Colonic mucosa (tissue), 4 donors: ENCODE measurements at regions not wholly inside any gene's neighbourhood (a gene's known extent, or its start where the extent isn't known, plus 50 kb on each side); places are given as distances from the start of the nearest gene placed in this dataset.

Experiments
- DNase-seq: peaks from one replicate; pipeline ENCODE4 v3.0.0-alpha.2; 2020
- H3K27ac ChIP-seq: fragments of 200-600 bp; one replicate; pipeline ENCODE4 v1.8.0; 2021
- H3K27me3 ChIP-seq: fragments of 200-600 bp; one replicate; pipeline ENCODE4 v1.8.0; 2021
- H3K36me3 ChIP-seq: fragments of 200-600 bp; one replicate; pipeline ENCODE4 v1.8.0; 2021
- H3K4me1 ChIP-seq: fragments of 200-600 bp; one replicate; pipeline ENCODE4 v1.8.0; 2021; ENCODE audit warnings: mild to moderate bottlenecking
- H3K4me3 ChIP-seq: fragments of 200-600 bp; one replicate; pipeline ENCODE4 v1.8.0; 2021
- H3K9ac ChIP-seq, 2 donors: one replicate each; pipeline ENCODE4 v1.7.0; 2013; ENCODE audit warnings: control low read depth in 2 of 2, low read depth in 2 of 2, low read length in 2 of 2
- H3K9me3 ChIP-seq: fragments of 200-600 bp; one replicate; pipeline ENCODE4 v1.8.0; 2021
- intact Hi-C: fragments of 100-400 bp; cut with DNase I; formaldehyde crosslinking; loops from one replicate; pipeline ENCODE4 v1.14.1; 2022
- TF ChIP-seq, protein P1 (sequence below): fragments of 200-600 bp; IDR thresholded peaks from one replicate; pipeline ENCODE4 v1.8.0; 2022; ENCODE audit warnings: antibody characterized with exemption, mild to moderate bottlenecking
- donor health status: healthy.
- donor health status: DM: no; HTN: no; CAD: no.
- donor health status: DM: no; HTN: no; CAD: no.

DNA sequence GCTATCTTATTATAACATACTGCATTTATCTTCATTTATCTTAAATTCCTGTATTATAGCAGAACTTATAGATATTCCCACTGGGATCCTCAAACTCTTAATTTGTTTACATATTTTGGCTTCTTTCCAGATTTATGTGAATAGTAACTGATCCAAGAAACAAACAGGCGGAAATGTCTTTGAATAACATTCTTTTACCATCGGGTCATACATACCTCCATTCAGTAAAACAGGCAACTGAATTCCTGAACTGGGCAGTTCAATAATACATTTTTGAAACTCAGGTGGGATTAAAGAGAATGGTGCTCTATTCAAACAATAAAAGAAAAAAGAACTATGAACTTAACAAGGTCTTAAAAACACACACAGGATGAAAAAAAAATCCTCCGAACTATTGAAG, 337.4 kb downstream of the CRPPA start:
- H3K9ac ChIP-seq: no peak overlapping the region
- DNase-seq: no peak
- H3K27me3 ChIP-seq: no peaks in the 10 kb centered on the region
- H3K9me3 ChIP-seq: no peaks in the 10 kb centered on the region
- no peak overlapping the region for H3K27ac ChIP-seq
- intact Hi-C loops: loop anchor here (10.0 kb wide), 1 partner anchor 341 kb away; the partner anchor contains the start of gene CRPPA
- H3K4me3 ChIP-seq: no peak overlapping the region
- H3K36me3 ChIP-seq: no peaks in the 10 kb centered on the region
- H3K4me1 ChIP-seq: no peaks in the 10 kb centered on the region
- TF ChIP-seq, protein P1, sequence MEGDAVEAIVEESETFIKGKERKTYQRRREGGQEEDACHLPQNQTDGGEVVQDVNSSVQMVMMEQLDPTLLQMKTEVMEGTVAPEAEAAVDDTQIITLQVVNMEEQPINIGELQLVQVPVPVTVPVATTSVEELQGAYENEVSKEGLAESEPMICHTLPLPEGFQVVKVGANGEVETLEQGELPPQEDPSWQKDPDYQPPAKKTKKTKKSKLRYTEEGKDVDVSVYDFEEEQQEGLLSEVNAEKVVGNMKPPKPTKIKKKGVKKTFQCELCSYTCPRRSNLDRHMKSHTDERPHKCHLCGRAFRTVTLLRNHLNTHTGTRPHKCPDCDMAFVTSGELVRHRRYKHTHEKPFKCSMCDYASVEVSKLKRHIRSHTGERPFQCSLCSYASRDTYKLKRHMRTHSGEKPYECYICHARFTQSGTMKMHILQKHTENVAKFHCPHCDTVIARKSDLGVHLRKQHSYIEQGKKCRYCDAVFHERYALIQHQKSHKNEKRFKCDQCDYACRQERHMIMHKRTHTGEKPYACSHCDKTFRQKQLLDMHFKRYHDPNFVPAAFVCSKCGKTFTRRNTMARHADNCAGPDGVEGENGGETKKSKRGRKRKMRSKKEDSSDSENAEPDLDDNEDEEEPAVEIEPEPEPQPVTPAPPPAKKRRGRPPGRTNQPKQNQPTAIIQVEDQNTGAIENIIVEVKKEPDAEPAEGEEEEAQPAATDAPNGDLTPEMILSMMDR: no peak

DNA sequence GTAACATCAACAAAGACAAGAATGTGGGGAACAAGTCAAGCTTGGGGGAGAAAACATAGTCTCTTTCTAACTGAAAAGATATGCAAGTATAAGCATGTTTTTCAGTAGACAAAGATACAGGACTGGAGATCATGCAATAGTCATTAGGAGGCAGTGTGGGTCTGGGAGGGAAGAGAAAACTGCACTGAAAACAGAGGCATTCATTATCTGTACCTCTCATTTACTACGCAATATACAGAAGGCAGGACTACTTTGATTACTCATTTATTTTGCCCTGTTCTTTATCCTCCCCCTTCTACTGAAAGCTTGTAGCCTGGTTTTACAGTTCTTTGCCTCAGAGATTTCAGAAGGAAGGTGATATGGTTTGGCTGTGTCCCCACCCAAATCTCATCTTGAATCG, 341.2 kb downstream of the CRPPA start:
- intact Hi-C loops: loop anchor here (10.0 kb wide), 1 partner anchor 345 kb away; the partner anchor contains the start of gene CRPPA
- H3K9ac ChIP-seq: no peak overlapping the region
- no peaks in the 10 kb centered on the region for H3K27me3 ChIP-seq
- no peaks in the 10 kb centered on the region for H3K4me1 ChIP-seq
- H3K36me3 ChIP-seq: no peaks in the 10 kb centered on the region
- H3K9me3 ChIP-seq: no peaks in the 10 kb centered on the region
- H3K4me3 ChIP-seq: no peak overlapping the region
- no peak overlapping the region for H3K27ac ChIP-seq
- TF ChIP-seq, protein P1: no peak
- no peak for DNase-seq

DNA sequence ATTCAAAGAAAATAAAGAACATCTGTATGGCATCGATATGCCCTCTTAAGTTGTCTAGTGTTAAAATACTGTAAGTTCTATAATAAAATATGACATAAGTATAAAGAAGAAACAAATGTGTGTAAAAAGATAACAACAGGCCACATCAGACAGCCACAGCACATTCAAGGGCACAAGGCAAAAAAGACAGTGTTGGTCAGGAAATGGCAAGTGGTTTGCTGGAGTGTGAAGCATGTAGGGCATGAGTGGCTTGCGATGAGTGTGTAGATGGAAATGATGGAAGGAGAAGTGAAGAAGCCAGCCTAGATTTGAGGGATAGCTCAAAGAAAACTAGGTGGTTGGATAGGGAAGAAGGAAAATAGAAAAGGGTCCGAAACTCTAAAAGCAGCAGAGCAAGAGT, 341.6 kb downstream of the CRPPA start:
- Histone ChIP-seq H3K4me3 (no peak overlapping the region), H3K36me3 (no peaks in the 10 kb centered on the region), H3K9ac (no peak overlapping the region), H3K9me3 (no peaks in the 10 kb centered on the region), H3K27me3 (no peaks in the 10 kb centered on the region), H3K4me1 (no peaks in the 10 kb centered on the region), H3K27ac (no peak overlapping the region)
- no peak for DNase-seq
- TF ChIP-seq, protein P1: no peak
- intact Hi-C loops: loop anchor here (5.0 to 10.0 kb wide), 2 partner anchors 345 to 488 kb away; partner anchors contain the start of gene CRPPA

DNA sequence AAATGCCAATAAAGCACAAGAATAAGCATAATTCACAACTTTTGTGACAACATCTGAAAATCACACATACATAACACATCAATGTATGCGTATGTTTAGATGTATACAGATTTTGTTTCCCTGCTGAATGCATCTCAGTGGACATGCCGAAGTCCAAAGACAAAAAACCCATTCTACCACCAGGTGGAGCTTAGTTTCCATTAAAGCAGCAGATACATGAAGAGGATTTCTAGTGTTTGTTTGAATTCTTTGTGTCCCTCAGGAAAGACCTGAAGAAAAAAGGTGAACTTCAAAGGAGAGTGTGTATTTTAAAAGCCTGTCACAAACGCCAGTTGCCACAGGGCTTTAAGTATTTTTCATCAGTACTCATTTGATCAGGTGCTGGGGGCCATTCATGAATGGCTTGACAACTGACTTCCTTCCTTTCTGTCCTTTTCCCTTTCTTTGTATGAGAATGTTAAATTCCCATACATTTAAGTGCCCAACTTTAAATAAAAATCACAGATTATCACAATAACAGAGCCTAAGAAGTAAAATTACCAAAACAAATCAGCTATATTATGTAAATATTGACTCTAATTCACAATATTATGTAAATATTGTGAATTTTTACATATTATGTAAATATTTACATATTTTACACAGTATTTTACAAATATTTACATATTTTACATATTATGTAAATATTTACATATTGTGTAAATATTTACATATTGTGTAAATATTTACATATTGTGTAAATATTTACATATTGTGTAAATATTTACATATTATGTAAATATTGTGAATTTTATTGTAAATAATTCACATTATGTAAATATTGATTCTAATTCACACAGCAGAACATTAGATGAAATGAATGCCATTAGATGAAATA, 343.0 kb downstream of the CRPPA start:
- Histone ChIP-seq H3K36me3 (no peaks in the 10 kb centered on the region), H3K27me3 (no peaks in the 10 kb centered on the region), H3K9ac (no peak overlapping the region), H3K4me1 (no peaks in the 10 kb centered on the region), H3K4me3 (no peak overlapping the region), H3K9me3 (no peaks in the 10 kb centered on the region), H3K27ac (no peak overlapping the region)
- TF ChIP-seq, protein P1: peak; percentile 38
- intact Hi-C loops: loop anchor here (5.0 kb wide), 1 partner anchor 489 kb away; no protein-coding TSS in a partner anchor
- DNase-seq: peak; percentile 60

DNA sequence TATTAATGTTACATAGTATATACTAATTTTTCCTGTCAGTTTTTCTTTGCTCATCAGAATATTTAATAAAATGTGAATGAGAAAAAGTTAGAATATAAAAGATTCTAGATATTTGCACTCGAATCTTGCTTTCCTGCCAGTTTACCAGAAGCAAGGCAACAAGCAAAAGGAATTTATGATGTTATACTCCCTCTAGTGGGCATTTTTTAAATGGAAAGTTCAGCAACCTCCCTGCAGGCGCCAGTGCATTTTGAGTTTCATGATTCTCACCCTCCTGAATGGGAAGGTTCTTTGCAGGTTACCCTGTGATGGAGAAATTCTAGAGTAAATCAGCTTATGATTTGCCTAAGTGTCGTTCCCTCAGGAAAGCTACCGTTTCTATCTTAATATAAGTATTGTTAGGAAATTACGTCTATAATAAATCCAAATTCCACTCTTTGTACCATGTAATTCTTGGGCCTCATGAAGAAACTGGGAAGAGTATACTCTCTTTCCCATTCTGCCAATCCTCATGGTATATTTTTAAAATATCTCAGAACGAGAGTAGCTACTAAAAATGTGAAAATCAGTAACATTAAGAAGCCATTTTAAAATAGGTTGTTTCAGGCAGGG, 350.0 kb downstream of the CRPPA start:
- Histone ChIP-seq H3K4me3 (no peak overlapping the region), H3K9ac (no peak overlapping the region), H3K27ac (no peak overlapping the region), H3K4me1 (no peaks in the 10 kb centered on the region), H3K36me3 (no peaks in the 10 kb centered on the region), H3K9me3 (no peaks in the 10 kb centered on the region), H3K27me3 (no peaks in the 10 kb centered on the region)
- no peak for DNase-seq
- TF ChIP-seq, protein P1: peak; percentile 83
- intact Hi-C loops: loop anchor here (5.0 kb wide), 2 partner anchors 349 to 769 kb away; no protein-coding TSS in a partner anchor
